HS-5 (cell line): ENCODE measurements at regions not wholly inside any gene's neighbourhood (a gene's known extent, or its start where the extent isn't known, plus 50 kb on each side); places are given as distances from the start of the nearest gene placed in this dataset.

Source experiments
- DNase-seq: peaks from one replicate; pipeline ENCODE4 v3.0.0-alpha.2; 2012; ENCODE audit warnings: low read depth

- DNase-seq, result no peak
These were observed 240.1 kb downstream of the HGF start for GRCh38 chr7:81529785-81530184.

- no peak for DNase-seq
These were observed 242.2 kb downstream of the HGF start for GRCh38 chr7:81527651-81528050.

GRCh38 chr7:81526971-81527370 is 242.9 kb downstream of the HGF start:
- DNase-seq, result no peak

- no peak for DNase-seq
These were observed 244.0 kb downstream of the HGF start for GRCh38 chr7:81525841-81526240.

GRCh38 chr7:81519886-81520285 is 250.0 kb downstream of the HGF start:
- no peak for DNase-seq

- DNase-seq, result no peak
These were observed 252.9 kb downstream of the HGF start for GRCh38 chr7:81516898-81517297.

GRCh38 chr7:81515009-81515408 is 254.8 kb downstream of the HGF start:
- no peak for DNase-seq

GRCh38 chr7:81514546-81514945 is 255.3 kb downstream of the HGF start:
- DNase-seq, result no peak

- DNase-seq, result no peak
These were observed 259.7 kb downstream of the HGF start for GRCh38 chr7:81510122-81510521.

- no peak for DNase-seq
These were observed 262.6 kb downstream of the HGF start for GRCh38 chr7:81507221-81507620.

- DNase-seq, result no peak
These were observed 263.2 kb downstream of the HGF start for GRCh38 chr7:81506609-81507008.

- DNase-seq, result no peak
These were observed 266.1 kb downstream of the HGF start for GRCh38 chr7:81503771-81504170.

GRCh38 chr7:81503336-81503735 is 266.5 kb downstream of the HGF start:
- no peak for DNase-seq

GRCh38 chr7:81501220-81501619 is 268.6 kb downstream of the HGF start:
- DNase-seq, result no peak

GRCh38 chr7:81500631-81501030 is 269.2 kb downstream of the HGF start:
- no peak for DNase-seq

- DNase-seq, result peak; percentile 35
These were observed 270.4 kb downstream of the HGF start for GRCh38 chr7:81499262-81500116.

GRCh38 chr7:81498176-81498575 is 271.7 kb downstream of the HGF start:
- DNase-seq, result no peak

GRCh38 chr7:81492910-81493309 is 276.9 kb downstream of the HGF start:
- no peak for DNase-seq

GRCh38 chr7:81492240-81492639 is 277.6 kb downstream of the HGF start:
- DNase-seq, result no peak

- DNase-seq, result no peak
These were observed 278.3 kb downstream of the HGF start for GRCh38 chr7:81491573-81491972.

GRCh38 chr7:81488210-81488609 is 281.6 kb downstream of the HGF start:
- DNase-seq, result no peak

- DNase-seq, result no peak
These were observed 282.3 kb downstream of the HGF start for GRCh38 chr7:81487516-81487915.

- DNase-seq, result no peak
These were observed 285.6 kb downstream of the HGF start for GRCh38 chr7:81484261-81484660.

- DNase-seq, result no peak
These were observed 287.2 kb downstream of the HGF start for GRCh38 chr7:81482600-81483186.
